ENCODE measurements at regions not wholly inside any gene's neighbourhood (a gene's known extent, or its start where the extent isn't known, plus 50 kb on each side); places are given as distances from the start of the nearest gene placed in this dataset.

- TF ChIP-seq POLR2A (IDR thresholded peaks at IDR 0.05; ENCODE audit: low read length) (no peak), GATA1 (IDR thresholded peaks at IDR 0.05; ENCODE audit: low read depth, low read length) (no peak)
Measured at GRCh38 chr6:112920994-112921393, 573.9 kb downstream of the RFPL4B start.
